ENCODE measurements at regions not wholly inside any gene's neighbourhood (a gene's known extent, or its start where the extent isn't known, plus 50 kb on each side); places are given as distances from the start of the nearest gene placed in this dataset.
"Not testable (repeated sequence)": the region's sequence is repeated elsewhere in the genome, so short reads cannot be mapped to it uniquely, and the experiment has no call there.

DNA sequence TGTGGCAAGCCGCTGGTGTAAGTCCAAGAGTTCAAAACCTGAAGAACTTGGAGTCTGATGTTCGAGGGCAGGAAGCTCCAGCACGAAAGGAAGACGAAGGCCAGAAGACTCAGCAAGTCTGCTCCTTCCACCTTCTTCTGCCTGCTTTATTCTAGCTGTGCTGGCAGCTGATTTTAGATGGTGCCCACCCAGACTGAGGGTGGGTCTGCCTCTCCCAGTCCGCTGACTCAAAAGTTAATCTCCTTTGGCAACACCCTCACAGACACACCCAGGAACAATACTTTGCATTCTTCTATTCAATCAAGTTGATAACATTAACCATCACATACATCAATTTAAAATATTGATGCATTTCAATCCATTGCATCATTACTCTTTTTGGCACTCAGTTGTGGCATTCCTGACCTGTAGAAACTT is 373.1 kb downstream of the CDH10 start:
- H3K27ac Mint-ChIP-seq; H3K4me3 Mint-ChIP-seq; H3K36me3 Mint-ChIP-seq (ENCODE audit: low read depth); H3K4me1 Mint-ChIP-seq (ENCODE audit: low read depth); intact Hi-C loops (cut with micrococcal nuclease); H3K27me3 Mint-ChIP-seq (ENCODE audit: insufficient read depth); DNase-seq (ENCODE audit: low spot score): not testable (repeated sequence)
- peaks cover 15% of the 10 kb centered on the region for H3K9me3 Mint-ChIP-seq

DNA sequence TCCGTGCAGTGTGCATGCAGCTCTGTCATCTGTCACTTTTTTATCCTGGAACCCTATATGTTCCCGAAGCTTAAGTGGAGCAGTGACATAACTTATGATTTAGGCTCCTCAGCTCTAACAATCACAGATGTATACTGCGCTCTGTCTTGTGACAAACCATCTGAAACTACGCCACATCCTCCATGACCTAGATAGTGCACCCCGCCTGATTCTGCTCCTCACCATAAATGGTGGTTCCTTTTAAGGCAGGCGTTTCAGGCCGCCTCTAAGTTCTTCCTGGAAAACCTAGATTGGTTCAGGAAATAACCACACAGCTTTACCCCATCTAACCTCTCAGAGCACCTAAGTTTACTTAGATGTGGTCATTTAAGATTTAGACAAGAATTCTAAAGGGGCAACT is 372.0 kb downstream of the CDH10 start:
- no peaks in the 10 kb centered on the region for H3K4me1 Mint-ChIP-seq (ENCODE audit: low read depth)
- DNase-seq (ENCODE audit: low spot score) = no peak
- H3K4me3 Mint-ChIP-seq = no peak overlapping the region
- H3K9me3 Mint-ChIP-seq = peaks cover 11% of the 10 kb centered on the region
- intact Hi-C loops (cut with micrococcal nuclease) = no loop called here
- no peak overlapping the region for H3K27ac Mint-ChIP-seq
- no peaks in the 10 kb centered on the region for H3K27me3 Mint-ChIP-seq (ENCODE audit: insufficient read depth)
- H3K36me3 Mint-ChIP-seq (ENCODE audit: low read depth) = no peaks in the 10 kb centered on the region

DNA sequence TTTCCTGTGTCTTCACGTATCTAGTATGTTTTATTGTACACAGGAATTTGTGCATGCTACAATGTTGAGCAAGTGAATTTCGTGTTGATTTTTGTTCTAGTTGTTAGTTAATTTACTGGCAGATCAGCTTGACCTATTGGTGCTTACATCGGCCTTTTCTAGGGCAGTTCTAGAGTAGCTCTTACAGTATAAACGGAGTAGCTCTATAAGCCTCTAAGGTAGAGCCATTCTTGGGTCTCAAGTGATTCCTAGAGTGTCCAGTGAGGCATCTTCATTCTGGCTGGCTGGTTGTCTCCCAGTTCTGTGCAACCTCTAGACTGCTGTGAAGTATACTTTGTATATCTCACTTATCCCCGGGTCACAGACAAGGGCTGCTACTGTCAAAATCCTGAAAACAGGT is 364.6 kb downstream of the CDH10 start:
- Mint-ChIP-seq H3K27ac (no peak overlapping the region), H3K4me3 (no peak overlapping the region), H3K36me3 (ENCODE audit: low read depth) (no peaks in the 10 kb centered on the region), H3K4me1 (ENCODE audit: low read depth) (no peaks in the 10 kb centered on the region), H3K9me3 (peaks cover 24% of the 10 kb centered on the region), H3K27me3 (ENCODE audit: insufficient read depth) (no peaks in the 10 kb centered on the region)
- no peak for DNase-seq (ENCODE audit: low spot score)
- intact Hi-C loops (cut with micrococcal nuclease) = no loop called here

DNA sequence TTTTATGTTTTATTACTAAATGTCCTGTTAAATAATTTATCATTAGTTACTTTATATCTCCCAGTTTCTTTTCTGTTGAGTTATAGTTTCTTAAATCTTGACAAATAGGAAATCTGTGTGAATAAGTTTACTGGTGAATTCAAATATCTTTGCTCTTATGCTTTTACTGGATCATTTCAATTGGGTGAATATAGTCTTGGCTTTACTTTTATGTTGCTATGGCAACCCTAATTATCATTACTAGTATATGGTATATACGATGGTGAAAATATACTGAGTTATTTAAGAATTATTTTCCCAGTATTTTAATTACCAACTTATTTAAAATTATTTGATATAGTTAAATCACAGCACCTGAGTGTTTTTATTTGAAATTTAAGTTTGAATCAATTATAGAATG is 363.0 kb downstream of the CDH10 start:
- Mint-ChIP-seq H3K36me3 (ENCODE audit: low read depth) (no peaks in the 10 kb centered on the region), H3K27ac (no peak overlapping the region), H3K4me3 (no peak overlapping the region), H3K9me3 (peaks cover 24% of the 10 kb centered on the region), H3K27me3 (ENCODE audit: insufficient read depth) (no peaks in the 10 kb centered on the region), H3K4me1 (ENCODE audit: low read depth) (no peaks in the 10 kb centered on the region)
- intact Hi-C loops (cut with micrococcal nuclease) = no loop called here
- no peak for DNase-seq (ENCODE audit: low spot score)

DNA sequence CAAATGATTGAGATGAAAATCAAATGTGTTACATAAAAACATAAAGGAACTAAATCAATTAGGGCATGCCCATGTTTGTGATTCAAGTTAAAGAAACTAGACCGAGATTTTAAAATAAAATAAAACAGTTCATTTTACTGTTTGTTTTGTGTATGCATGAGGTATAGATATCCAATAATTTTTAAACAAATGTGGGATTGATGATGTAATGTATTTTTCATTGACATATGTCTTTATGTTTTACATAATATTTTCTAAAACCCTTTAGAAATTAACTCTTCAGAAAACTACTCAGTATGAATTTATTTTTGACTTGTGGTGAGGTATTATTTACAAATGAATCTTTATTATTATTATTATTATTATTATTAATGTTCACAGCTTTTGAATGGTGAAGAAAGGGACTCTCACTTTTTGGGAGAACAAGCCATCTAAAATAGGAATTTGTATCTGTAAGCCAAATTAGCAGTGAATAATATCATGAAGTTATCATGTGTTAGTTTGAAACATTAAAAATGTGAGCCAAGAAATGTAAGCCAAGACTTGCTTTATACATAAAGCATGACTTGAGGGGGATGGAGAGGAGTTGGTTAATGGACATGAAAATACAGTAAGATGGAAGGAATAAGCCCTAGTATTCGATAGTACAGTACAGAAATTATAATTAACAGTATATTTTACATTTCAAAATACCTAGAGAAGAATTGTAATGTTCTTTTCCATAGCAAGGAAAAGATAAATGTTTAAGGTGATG is 355.0 kb downstream of the CDH10 start:
- no peak for DNase-seq (ENCODE audit: low spot score)
- Mint-ChIP-seq H3K9me3 (peaks cover 6% of the 10 kb centered on the region), H3K36me3 (ENCODE audit: low read depth) (no peaks in the 10 kb centered on the region), H3K27me3 (ENCODE audit: insufficient read depth) (no peaks in the 10 kb centered on the region), H3K27ac (no peak overlapping the region), H3K4me1 (ENCODE audit: low read depth) (no peaks in the 10 kb centered on the region), H3K4me3 (no peak overlapping the region)
- intact Hi-C loops (cut with micrococcal nuclease) = no loop called here

DNA sequence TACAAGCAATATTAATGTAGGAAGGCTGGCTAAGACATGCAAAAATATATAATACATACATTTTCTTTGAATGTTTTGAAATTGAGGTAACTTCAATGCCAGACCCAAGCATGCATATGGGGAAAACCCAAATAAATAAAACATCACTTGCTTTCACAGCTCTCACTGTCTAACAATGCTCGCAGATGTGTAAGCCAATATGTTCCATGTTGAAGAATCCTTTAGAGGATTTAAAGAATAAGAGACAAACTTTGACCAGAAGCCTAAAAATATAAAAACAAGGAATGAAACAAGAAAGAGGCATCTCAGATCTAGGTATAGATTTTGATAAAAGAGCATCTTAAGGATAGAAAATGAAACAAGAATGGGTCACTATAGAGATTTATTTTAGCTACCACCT is 354.2 kb downstream of the CDH10 start:
- no peak overlapping the region for H3K4me3 Mint-ChIP-seq

DNA sequence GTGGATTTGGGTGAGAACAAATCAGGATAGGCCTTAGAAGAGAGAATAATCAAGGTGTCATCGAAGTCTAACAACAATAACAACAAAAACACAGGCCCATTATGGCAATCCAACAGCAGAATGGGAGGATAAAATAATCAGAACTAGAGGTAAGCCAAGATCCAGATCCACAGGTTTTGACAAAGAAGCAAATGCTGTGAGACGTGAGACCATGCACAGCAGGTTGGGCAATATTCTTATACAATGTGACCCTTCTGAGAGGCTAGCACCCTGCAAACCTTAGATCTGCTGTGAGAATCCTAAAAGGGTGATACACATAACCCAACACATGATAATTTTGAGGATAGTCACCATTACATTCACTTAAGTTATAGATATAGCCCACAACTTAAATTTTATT is 352.9 kb downstream of the CDH10 start:
- Mint-ChIP-seq H3K27ac (no peak overlapping the region), H3K4me3 (no peak overlapping the region), H3K9me3 (peaks cover 14% of the 10 kb centered on the region), H3K36me3 (ENCODE audit: low read depth) (no peaks in the 10 kb centered on the region), H3K4me1 (ENCODE audit: low read depth) (no peaks in the 10 kb centered on the region), H3K27me3 (ENCODE audit: insufficient read depth) (no peaks in the 10 kb centered on the region)
- no peak for DNase-seq (ENCODE audit: low spot score)
- intact Hi-C loops (cut with micrococcal nuclease) = no loop called here

More for the DNA sequence above, 354.2 kb downstream of the CDH10 start:
- Mint-ChIP-seq H3K27ac (no peak overlapping the region), H3K4me1 (ENCODE audit: low read depth) (no peaks in the 10 kb centered on the region), H3K27me3 (ENCODE audit: insufficient read depth) (no peaks in the 10 kb centered on the region), H3K36me3 (ENCODE audit: low read depth) (no peaks in the 10 kb centered on the region), H3K9me3 (peaks cover 6% of the 10 kb centered on the region)
- DNase-seq (ENCODE audit: low spot score) = no peak
- intact Hi-C loops (cut with micrococcal nuclease) = no loop called here

DNA sequence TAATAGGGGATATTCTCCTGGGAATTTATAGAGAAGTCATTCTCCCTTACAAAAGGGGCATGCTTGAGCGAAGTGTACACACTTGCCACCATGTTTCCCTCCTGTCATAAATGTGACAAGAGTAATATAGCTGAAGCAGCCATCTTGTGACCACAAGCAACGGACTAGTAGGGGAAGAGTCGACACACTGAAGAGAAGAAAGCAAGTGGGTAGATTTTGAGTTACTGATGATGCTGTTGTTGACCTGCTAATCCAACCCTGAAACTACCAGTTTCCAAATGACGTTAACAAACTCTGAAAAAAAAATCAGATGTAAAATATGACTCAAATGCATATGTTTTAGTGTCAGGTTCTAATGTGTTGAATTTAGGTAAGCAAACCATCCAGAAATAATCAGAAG is 350.4 kb downstream of the CDH10 start:
- Mint-ChIP-seq H3K4me3 (no peak overlapping the region), H3K27ac (no peak overlapping the region), H3K36me3 (ENCODE audit: low read depth) (no peaks in the 10 kb centered on the region), H3K27me3 (ENCODE audit: insufficient read depth) (no peaks in the 10 kb centered on the region), H3K4me1 (ENCODE audit: low read depth) (no peaks in the 10 kb centered on the region), H3K9me3 (peaks cover 24% of the 10 kb centered on the region)
- intact Hi-C loops (cut with micrococcal nuclease) = no loop called here
- DNase-seq (ENCODE audit: low spot score) = no peak

DNA sequence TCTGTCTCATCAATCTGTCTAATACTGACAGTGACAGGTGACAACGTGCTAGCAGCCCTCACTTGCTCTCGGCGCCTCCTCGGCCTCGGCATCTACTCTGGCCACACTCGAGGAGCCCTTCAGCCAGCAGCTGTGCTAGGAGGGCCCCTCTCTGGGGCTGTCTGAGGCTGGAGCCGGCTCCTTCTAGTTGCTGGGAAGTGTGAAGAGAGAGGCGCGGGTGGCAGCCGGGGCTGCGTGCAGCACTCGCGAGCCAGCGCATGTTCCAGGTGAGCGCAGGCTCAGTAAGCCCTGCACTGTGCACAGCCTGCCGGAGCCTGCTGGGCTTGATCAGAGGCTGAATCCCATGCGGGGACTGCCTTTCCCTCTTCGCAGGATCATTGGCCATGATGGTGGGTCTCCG is 330.7 kb downstream of the CDH10 start:
- Mint-ChIP-seq H3K9me3 (peaks cover 34% of the 10 kb centered on the region), H3K27me3 (ENCODE audit: insufficient read depth) (no peaks in the 10 kb centered on the region)
- intact Hi-C loops (cut with micrococcal nuclease) = no loop called here

DNA sequence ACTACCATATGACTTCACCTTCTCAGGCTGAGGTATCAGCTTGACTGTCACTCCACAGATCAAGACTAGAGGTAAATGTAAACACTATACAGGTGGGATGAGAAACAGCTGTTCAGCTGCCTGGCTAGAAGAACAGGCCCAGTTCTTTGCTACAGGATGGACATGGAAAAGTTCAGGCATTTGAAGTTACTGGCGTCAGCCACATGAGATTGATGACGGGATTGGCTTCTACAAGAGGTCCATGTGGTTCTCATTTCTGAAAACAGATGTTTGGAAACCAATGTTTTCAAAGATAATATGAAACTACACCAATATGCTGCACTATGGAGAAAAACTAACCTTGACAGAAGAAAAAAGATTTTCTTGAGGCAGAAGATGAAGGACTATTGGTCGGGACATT is 324.1 kb downstream of the CDH10 start:
- Mint-ChIP-seq H3K9me3 (peaks cover 25% of the 10 kb centered on the region), H3K4me3 (no peak overlapping the region), H3K36me3 (ENCODE audit: low read depth) (no peaks in the 10 kb centered on the region), H3K4me1 (ENCODE audit: low read depth) (no peaks in the 10 kb centered on the region), H3K27me3 (ENCODE audit: insufficient read depth) (no peaks in the 10 kb centered on the region), H3K27ac (no peak overlapping the region)
- intact Hi-C loops (cut with micrococcal nuclease) = no loop called here
- no peak for DNase-seq (ENCODE audit: low spot score)

More for the DNA sequence above, 330.7 kb downstream of the CDH10 start:
- DNase-seq (ENCODE audit: low spot score) = no peak
- Mint-ChIP-seq H3K4me3 (no peak overlapping the region), H3K4me1 (ENCODE audit: low read depth) (no peaks in the 10 kb centered on the region), H3K27ac (no peak overlapping the region), H3K36me3 (ENCODE audit: low read depth) (no peaks in the 10 kb centered on the region)

DNA sequence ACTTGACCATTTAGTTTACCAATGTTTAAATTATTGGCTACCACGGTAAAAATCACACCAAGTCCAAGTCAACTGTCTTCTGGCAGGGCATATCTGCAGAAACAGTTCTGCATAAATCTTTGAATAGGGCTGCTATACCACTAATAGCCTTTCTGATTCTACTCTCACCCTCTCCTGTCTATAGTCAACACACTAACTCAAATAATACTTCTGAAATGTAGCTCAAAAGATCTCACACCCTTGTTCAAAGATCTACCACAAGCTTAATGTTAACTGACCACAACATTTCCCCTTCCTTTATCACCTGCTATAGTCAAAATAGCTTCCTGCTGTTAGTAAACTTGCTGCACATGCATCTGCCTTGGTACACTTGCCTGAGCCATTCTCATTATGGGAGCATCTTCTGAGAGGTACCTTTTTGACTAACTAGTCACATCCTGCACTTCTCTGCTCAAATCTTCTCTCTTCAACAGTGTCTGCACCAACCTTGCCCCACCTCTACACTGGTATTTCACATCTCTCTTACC is 319.4 kb downstream of the CDH10 start:
- intact Hi-C loops (cut with micrococcal nuclease) = no loop called here
- no peak overlapping the region for H3K4me3 Mint-ChIP-seq
- DNase-seq (ENCODE audit: low spot score) = no peak
- H3K27me3 Mint-ChIP-seq (ENCODE audit: insufficient read depth) = no peaks in the 10 kb centered on the region
- no peak overlapping the region for H3K27ac Mint-ChIP-seq
- peaks cover 34% of the 10 kb centered on the region for H3K9me3 Mint-ChIP-seq
- no peaks in the 10 kb centered on the region for H3K4me1 Mint-ChIP-seq (ENCODE audit: low read depth)
- H3K36me3 Mint-ChIP-seq (ENCODE audit: low read depth) = no peaks in the 10 kb centered on the region

DNA sequence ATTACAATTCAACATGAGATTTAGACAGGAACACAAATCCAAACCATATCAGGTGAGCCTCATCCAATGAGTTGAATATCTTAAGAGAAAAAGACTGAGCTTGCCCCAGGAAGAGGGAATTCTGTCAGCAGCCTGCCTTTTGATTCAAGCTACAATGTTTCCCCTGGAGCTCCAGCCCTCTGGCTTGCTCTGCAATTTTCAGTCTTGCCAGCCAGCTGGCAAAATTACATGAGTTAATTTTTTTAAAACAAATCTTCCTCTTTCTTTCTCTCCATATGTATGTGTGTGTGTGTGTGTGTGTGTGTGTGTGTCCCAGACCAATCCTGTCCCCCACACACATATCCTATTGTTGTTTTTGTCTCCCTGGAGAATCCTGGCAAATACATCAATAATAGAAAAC is 313.2 kb downstream of the CDH10 start:
- intact Hi-C loops (cut with micrococcal nuclease) = no loop called here
- Mint-ChIP-seq H3K9me3 (peaks cover 36% of the 10 kb centered on the region), H3K4me3 (no peak overlapping the region), H3K27ac (no peak overlapping the region), H3K27me3 (ENCODE audit: insufficient read depth) (no peaks in the 10 kb centered on the region), H3K36me3 (ENCODE audit: low read depth) (no peaks in the 10 kb centered on the region), H3K4me1 (ENCODE audit: low read depth) (no peaks in the 10 kb centered on the region)
- no peak for DNase-seq (ENCODE audit: low spot score)

DNA sequence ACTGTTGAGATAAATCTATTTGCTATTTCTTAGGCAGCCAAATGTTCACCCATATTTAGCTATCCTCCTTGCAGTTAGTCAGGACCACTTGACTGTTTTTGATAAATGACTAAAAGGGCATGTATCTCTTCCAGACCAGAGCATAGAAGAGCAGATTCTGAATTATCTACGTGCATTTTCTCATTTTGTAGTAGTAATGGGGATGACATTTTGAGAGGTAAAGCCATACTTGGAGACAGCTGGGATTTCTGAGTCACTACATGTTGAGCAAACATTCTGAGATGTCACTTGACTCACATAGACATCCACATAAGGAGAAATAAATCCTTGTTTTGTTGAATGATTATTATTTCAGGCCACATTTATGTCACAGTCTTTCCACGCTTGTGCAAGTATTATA is 297.6 kb downstream of the CDH10 start:
- H3K27me3 Mint-ChIP-seq (ENCODE audit: insufficient read depth) = no peaks in the 10 kb centered on the region
- intact Hi-C loops (cut with micrococcal nuclease) = no loop called here
- no peaks in the 10 kb centered on the region for H3K36me3 Mint-ChIP-seq (ENCODE audit: low read depth)
- DNase-seq (ENCODE audit: low spot score) = no peak
- H3K27ac Mint-ChIP-seq = no peak overlapping the region
- no peak overlapping the region for H3K4me3 Mint-ChIP-seq
- H3K9me3 Mint-ChIP-seq = peaks cover 6% of the 10 kb centered on the region
- H3K4me1 Mint-ChIP-seq (ENCODE audit: low read depth) = no peaks in the 10 kb centered on the region

DNA sequence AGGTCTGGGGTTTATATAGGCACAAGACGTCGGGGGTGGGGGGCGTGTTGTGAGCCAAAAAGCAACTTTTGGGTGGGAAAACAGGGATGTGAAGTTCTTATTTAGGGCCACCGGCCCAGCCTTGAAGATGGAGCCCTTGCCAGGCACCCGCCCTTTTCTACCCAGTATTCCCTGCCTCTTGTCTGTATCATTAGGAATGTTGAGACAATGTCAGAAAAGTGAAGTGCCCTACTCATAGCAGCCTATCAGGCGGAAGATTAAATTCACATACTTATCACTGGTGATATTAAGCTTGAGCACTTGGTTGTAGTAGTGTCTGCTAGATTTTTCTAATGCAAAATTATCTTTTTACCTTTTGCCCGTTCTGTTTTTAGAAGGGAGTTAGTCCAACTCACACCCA is 293.5 kb downstream of the CDH10 start:
- peaks cover 6% of the 10 kb centered on the region for H3K9me3 Mint-ChIP-seq
- intact Hi-C loops (cut with micrococcal nuclease) = no loop called here
- H3K36me3 Mint-ChIP-seq (ENCODE audit: low read depth) = no peaks in the 10 kb centered on the region
- H3K4me3 Mint-ChIP-seq = no peak overlapping the region
- H3K27me3 Mint-ChIP-seq (ENCODE audit: insufficient read depth) = no peaks in the 10 kb centered on the region
- H3K27ac Mint-ChIP-seq = no peak overlapping the region
- no peak for DNase-seq (ENCODE audit: low spot score)
- H3K4me1 Mint-ChIP-seq (ENCODE audit: low read depth) = no peaks in the 10 kb centered on the region
